IMR-90 (cell line): ENCODE measurements at regions not wholly inside any gene's neighbourhood (a gene's known extent, or its start where the extent isn't known, plus 50 kb on each side); places are given as distances from the start of the nearest gene placed in this dataset.

ENCODE experiments used
- ATAC-seq: fragments of 200-7000 bp; cut with Tn5 transposase; 2 replicates; pipeline ENCODE4 v1.9.1; 2020; ENCODE audit warnings: low read depth, mild to moderate bottlenecking, moderate library complexity
- BruUV-seq: library from RNA; stranded (reverse); fragments of 400-500 nt; replicated peaks from 2 replicates; lab custom pipeline; 2021; lab: Mats Ljungman, UMichigan
- CTCF ChIA-PET: fragments of 300-600 bp; formaldehyde crosslinking; extraction: SDS; loops from one replicate; lab custom pipeline; 2021; ENCODE audit warnings: antibody characterized with exemption; lab: Yijun Ruan, JAX
- POLR2A ChIA-PET: fragments of 300-600 bp; sonication (Branson Sonifier 250); formaldehyde crosslinking; loops from one replicate; lab custom pipeline; 2022; ENCODE audit warnings: antibody characterized with exemption; ENCODE audit not compliant: unreplicated experiment; lab: Charles Lee
- DNase-seq: peaks from one replicate; pipeline ENCODE4 v3.0.0; 2013
- H2AFZ ChIP-seq: replicated peaks from 2 replicates; pipeline ENCODE3; 2013; ENCODE audit warnings: low read length, mild to moderate bottlenecking; ENCODE audit not compliant: poor library complexity
- H2AK5ac ChIP-seq: 2 replicates; pipeline ENCODE4 v1.6.1; 2013; ENCODE audit warnings: low read depth, low read length, inconsistent platforms
- H2AK9ac ChIP-seq: replicated peaks from 2 replicates; pipeline ENCODE3; 2013; ENCODE audit warnings: mild to moderate bottlenecking, low read depth, low read length, moderate library complexity; ENCODE audit not compliant: poor library complexity
- H2BK120ac ChIP-seq: 2 replicates; pipeline ENCODE4 v1.6.1; 2013; ENCODE audit warnings: low read depth, low read length, inconsistent platforms
- H2BK15ac ChIP-seq: 3 replicates; pipeline ENCODE4 v1.6.1; 2013; ENCODE audit warnings: low read depth, low read length, inconsistent platforms
- H2BK20ac ChIP-seq: 2 replicates; pipeline ENCODE4 v1.6.1; 2013; ENCODE audit warnings: low read depth, mild to moderate bottlenecking, inconsistent platforms, low read length, moderate library complexity
- H2BK5ac ChIP-seq: 2 replicates; pipeline ENCODE4 v1.6.1; 2013; ENCODE audit warnings: mild to moderate bottlenecking, low read depth, low read length, inconsistent platforms; ENCODE audit not compliant: poor library complexity, severe bottlenecking
- H3K14ac ChIP-seq: replicated peaks from 2 replicates; pipeline ENCODE4 v1.6.1; 2013; ENCODE audit warnings: low read depth, low read length, inconsistent platforms
- H3K18ac ChIP-seq: 2 replicates; pipeline ENCODE4 v1.6.1; 2013; ENCODE audit warnings: low read depth, low read length, control low read depth
- H3K23ac ChIP-seq: 2 replicates; pipeline ENCODE4 v1.6.1; 2013; ENCODE audit warnings: low read depth, low read length, inconsistent platforms
- H3K27ac ChIP-seq: 2 replicates; pipeline ENCODE4 v1.5.1; 2013; ENCODE audit warnings: mild to moderate bottlenecking, control low read depth, low read length; ENCODE audit not compliant: insufficient read depth
- H3K27me3 ChIP-seq: 2 replicates; pipeline ENCODE4 v1.6.1; 2013; ENCODE audit warnings: low read length; ENCODE audit not compliant: control insufficient read depth, insufficient read depth
- H3K36me3 ChIP-seq: 2 replicates; pipeline ENCODE4 v1.6.1; 2013; ENCODE audit warnings: low read length, mixed read lengths; ENCODE audit not compliant: control insufficient read depth, insufficient read depth
- H3K4ac ChIP-seq: 2 replicates; pipeline ENCODE4 v1.6.1; 2013; ENCODE audit warnings: low read depth, low read length, inconsistent platforms
- H3K4me1 ChIP-seq: 2 replicates; pipeline ENCODE4 v1.6.1; 2013; ENCODE audit warnings: low read length, mixed read lengths; ENCODE audit not compliant: control insufficient read depth, insufficient read depth
- H3K4me2 ChIP-seq: 2 replicates; pipeline ENCODE4 v1.6.1; 2013; ENCODE audit warnings: low read depth, mild to moderate bottlenecking, control low read depth, low read length, moderate library complexity
- H3K4me3 ChIP-seq: 2 replicates; pipeline ENCODE4 v1.5.1; 2013; ENCODE audit warnings: low read depth, mild to moderate bottlenecking, control low read depth, low read length, moderate library complexity; ENCODE audit not compliant: insufficient read depth
- H3K56ac ChIP-seq: 2 replicates; pipeline ENCODE4 v1.6.1; 2013; ENCODE audit warnings: low read length, inconsistent platforms; ENCODE audit not compliant: insufficient read depth; ENCODE audit errors: extremely low read depth
- H3K79me1 ChIP-seq, 2 experiments: 2 replicates each; pipeline ENCODE4 v1.6.1; 2013; ENCODE audit warnings: low read length in 2 of 2, inconsistent platforms in 1 of 2, low read depth in 1 of 2
- H3K9ac ChIP-seq: 2 replicates; pipeline ENCODE4 v1.6.1; 2013; ENCODE audit warnings: low read depth, low read length, control low read depth
- H3K9me1 ChIP-seq: 2 replicates; pipeline ENCODE4 v1.6.1; 2013; ENCODE audit warnings: low read length, inconsistent platforms; ENCODE audit not compliant: insufficient read depth
- H3K9me3 ChIP-seq: 2 replicates; pipeline ENCODE4 v1.6.1; 2013; ENCODE audit warnings: low read length; ENCODE audit not compliant: control insufficient read depth, insufficient read depth
- H4K20me1 ChIP-seq: 2 replicates; pipeline ENCODE4 v1.6.1; 2013; ENCODE audit warnings: low read length, inconsistent platforms; ENCODE audit not compliant: insufficient read depth
- H4K5ac ChIP-seq: 2 replicates; pipeline ENCODE4 v1.6.1; 2013; ENCODE audit warnings: mild to moderate bottlenecking, low read depth, low read length, control low read depth
- H4K8ac ChIP-seq, 2 experiments: 2 replicates each; pipeline ENCODE4 v1.6.1; 2013; ENCODE audit warnings: low read depth in 2 of 2, low read length in 2 of 2, control low read depth in 1 of 2, inconsistent platforms in 1 of 2
- H4K91ac ChIP-seq: 2 replicates; pipeline ENCODE4 v1.6.1; 2013; ENCODE audit warnings: low read depth, low read length, inconsistent platforms; ENCODE audit not compliant: insufficient read depth
- CEBPB ChIP-seq: IDR thresholded peaks from 2 replicates; pipeline ENCODE4 v1.6.1; 2012; ENCODE audit warnings: low read depth, low read length, improper control_type of control experiment
- CHD1 ChIP-seq: IDR thresholded peaks from 2 replicates; pipeline ENCODE4 v1.6.1; 2012; ENCODE audit warnings: low read depth, low read length, improper control_type of control experiment
- RFX5 ChIP-seq: IDR thresholded peaks from 2 replicates; pipeline ENCODE4 v1.8.0; 2012; ENCODE audit warnings: low read depth, mild to moderate bottlenecking, low read length, moderate library complexity
- WGBS, 2 experiments: methylation state at CpG; one replicate each; pipeline versions ENCODE4 v1.1.5 to v1.1.7; 2013; ENCODE audit warnings: missing lambda C conversion rate in 2 of 2; ENCODE audit not compliant: insufficient read length in 1 of 2; ENCODE audit errors: extremely low coverage in 2 of 2; 5-methylcytosine and 5-hydroxymethylcytosine counted together
- dilution Hi-C: fragments of 300-500 bp; cut with HindIII; formaldehyde crosslinking; loops from one replicate; pipeline ENCODE4 v1.14.3; 2018; ENCODE audit warnings: low sequenced_read_pairs; ENCODE audit not compliant: unreplicated experiment
- in situ Hi-C: fragments of 300-500 bp; cut with MboI; formaldehyde crosslinking; loops from 3 replicates; pipeline ENCODE4 v1.14.3; 2019; ENCODE audit warnings: low sequenced_read_pairs, inconsistent platforms, mixed read lengths
- intact Hi-C: fragments of 100-400 bp; cut with micrococcal nuclease; formaldehyde crosslinking; loops from 2 replicates; pipeline ENCODE4 v1.10.0; 2022

- Histone ChIP-seq H2BK5ac (no peak overlapping the region), H3K27me3 (no peaks in the 10 kb centered on the region), H3K4me3 (no peak overlapping the region), H3K36me3 (no peaks in the 10 kb centered on the region), H3K4me1 (no peaks in the 10 kb centered on the region), H3K4me2 (no peak overlapping the region), H3K9ac (no peak overlapping the region), H4K5ac (no peak overlapping the region), H4K20me1 (no peaks in the 10 kb centered on the region), H2AK9ac (no peak overlapping the region), H3K9me1 (no peaks in the 10 kb centered on the region), H2BK20ac (no peak overlapping the region), H3K27ac (no peak overlapping the region), H2BK15ac (no peak overlapping the region), H3K18ac (no peak overlapping the region), H4K91ac (no peak overlapping the region), H3K56ac (no peak overlapping the region), H3K9me3 (no peaks in the 10 kb centered on the region), H2BK120ac (no peak overlapping the region), H3K79me1 (no peaks in the 10 kb centered on the region), H2AK5ac (no peak overlapping the region), H4K8ac (no peak overlapping the region), H3K4ac (no peak overlapping the region), H3K14ac (no peak overlapping the region), H2AFZ (no peak overlapping the region), H3K23ac (no peak overlapping the region)
- POLR2A ChIA-PET = no interaction called here
- DNase-seq = no peak
- in situ Hi-C loops = no loop called here
- CTCF ChIA-PET = no interaction called here
- WGBS, 2 experiments = no CpG with 5 or more reads among the region's 1 CpG
- BruUV-seq = no TSS peak
- intact Hi-C loops = no loop called here
- ATAC-seq = no peak
- dilution Hi-C loops = no loop called here
- no peak for TF ChIP-seq CEBPB
- TF ChIP-seq CHD1 = no peak
- TF ChIP-seq RFX5 = no peak
These were observed 576.2 kb downstream of the METTL4 start for GRCh38 chr18:1995041-1995612.
